Effector CD8-positive, alpha-beta T cell (primary cell): ENCODE measurements at regions not wholly inside any gene's neighbourhood (a gene's known extent, or its start where the extent isn't known, plus 50 kb on each side); places are given as distances from the start of the nearest gene placed in this dataset.

ENCODE experiments used
- DNase-seq: peaks from one replicate; lab custom pipeline; 2025; lab: John Stamatoyannopoulos, UW

DNA sequence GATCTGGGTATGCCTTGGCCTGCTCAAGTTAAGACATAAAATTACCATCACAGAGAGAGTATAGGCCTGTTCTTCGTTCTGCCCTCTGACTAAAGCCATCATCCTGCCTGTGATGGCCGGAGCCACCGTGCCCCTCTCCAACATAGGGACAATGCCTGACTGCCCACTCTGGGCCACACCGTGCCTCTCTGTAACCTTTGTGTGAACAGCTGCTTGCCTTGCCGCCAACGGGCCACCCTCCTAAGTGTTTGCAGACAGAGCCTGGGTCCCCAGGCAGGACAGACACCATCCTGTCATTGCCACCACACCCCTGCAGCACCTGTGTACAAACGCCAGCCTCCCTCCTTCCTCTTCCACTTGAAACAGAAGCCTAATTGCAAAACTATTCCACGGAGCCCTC is 298.7 kb upstream of the TENM3 start:
- DNase-seq: no peak

DNA sequence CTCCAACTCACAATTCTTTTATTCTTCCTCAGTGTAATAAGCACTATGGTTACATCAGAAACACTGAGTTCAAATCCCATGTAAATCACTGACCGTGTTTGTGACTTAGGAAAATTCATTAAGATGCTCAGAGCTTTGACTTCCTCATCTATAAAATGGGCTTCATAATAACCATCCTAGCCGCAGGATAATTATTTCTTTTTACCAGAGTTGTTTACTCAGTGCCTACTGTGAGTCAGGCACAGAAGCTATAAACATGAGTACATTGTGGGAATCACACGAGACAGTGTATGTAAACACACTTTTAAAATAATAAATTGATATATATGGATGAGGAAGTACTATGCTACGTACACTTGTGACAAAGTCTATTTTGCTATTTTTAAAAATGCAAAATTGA is 296.3 kb upstream of the TENM3 start:
- DNase-seq: no peak

GRCh38 chr4:181948839-181949382 is 294.3 kb upstream of the TENM3 start:
- no peak for DNase-seq

DNA sequence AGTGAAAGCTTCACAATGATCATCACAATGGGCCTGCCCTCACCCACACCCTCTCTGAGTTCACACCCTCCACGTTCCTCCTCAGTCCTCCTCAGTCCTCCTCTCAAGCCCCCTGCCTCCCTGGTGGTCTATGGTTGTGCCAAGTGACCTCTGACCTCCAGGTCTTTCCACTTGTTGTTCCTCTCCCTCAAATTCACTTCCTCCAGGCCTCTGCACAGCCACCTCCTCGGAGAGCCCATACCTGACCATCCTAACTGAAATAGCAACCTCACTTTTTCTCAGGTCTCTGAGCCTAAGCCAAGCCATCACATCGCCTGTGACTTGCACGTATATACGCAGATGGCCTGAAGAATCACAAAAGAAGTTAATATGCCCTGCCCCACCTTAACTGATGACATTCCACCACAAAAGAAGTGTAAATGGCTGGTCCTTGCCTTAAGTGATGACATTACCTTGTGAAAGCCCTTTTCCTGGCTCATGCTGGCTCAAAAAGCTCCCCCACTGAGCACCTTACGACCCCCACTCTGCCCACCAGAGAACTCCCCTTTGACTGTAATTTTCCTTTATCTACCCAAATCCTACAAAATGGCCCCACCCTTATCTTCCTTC is 293.4 kb upstream of the TENM3 start:
- no peak for DNase-seq

DNA sequence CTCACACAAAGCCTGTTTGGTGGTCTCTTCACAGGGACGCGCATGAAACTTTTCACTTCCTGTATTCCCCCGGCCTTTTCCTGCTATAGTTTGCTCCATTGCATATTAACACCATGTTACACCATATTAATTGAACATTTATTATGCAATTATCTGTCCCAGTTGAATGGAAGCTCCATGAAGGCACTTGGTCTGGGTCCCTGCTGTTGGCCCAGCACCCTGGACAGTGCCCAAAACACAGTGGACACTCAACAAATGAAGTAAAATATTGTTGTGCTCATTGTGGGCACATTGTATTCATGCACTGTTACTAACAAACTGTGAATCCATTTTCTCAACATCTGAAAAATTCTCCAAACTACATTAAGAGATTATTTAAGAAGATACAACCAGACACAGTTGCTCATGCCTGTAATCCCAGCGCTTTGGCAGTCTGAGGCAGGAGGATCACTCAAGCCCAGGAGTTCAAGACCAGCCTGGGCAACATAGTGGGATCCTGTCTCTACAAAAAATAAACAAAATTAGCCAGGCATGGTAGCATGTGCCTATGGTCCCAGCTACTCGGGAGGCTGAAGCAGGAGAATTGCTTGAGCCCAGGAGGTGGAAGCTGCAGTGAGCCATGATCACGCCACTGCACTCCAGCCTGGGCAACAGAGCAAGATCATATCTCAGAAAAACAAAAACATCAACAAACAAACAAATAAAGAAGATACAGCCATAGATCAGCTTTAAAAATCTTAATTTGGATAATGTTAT is 292.7 kb upstream of the TENM3 start:
- no peak for DNase-seq

DNA sequence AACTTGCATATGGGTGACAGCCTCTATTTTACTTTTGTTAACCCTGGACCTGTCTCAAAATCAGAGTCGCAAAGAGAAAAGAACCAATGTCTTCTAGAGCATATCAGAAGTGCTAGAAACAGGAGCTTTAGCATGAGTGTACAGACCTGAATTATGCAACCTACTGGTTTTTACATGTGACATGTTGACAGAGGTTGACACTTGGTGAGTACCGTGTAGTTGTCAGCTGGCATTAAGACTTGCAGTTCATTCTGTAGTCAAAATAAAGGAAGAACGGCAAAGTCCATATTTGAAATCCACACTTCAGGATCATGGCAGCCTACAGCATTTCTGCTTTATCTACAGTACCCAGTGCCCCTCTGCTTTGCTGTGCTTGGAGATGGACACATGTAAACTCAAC is 291.9 kb upstream of the TENM3 start:
- no peak for DNase-seq

DNA sequence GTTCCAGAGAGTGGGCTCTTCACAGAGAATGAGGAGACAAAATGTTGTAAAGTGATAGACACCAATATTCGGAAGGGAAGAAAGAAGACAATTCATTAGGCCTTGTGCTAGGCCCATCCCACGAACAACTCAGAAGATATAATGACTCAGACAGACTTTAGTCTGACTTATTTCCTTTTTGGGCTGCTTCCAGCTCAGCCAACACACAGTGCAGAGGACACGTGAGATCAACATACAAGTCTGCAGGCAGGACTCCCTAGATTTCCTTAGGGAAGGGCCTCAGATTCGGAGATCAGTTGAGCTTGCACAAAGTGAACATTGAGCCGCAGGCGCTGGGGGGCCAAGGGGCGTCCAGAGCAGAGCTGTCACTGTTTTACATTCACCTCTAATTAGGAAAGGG is 290.7 kb upstream of the TENM3 start:
- no peak for DNase-seq

DNA sequence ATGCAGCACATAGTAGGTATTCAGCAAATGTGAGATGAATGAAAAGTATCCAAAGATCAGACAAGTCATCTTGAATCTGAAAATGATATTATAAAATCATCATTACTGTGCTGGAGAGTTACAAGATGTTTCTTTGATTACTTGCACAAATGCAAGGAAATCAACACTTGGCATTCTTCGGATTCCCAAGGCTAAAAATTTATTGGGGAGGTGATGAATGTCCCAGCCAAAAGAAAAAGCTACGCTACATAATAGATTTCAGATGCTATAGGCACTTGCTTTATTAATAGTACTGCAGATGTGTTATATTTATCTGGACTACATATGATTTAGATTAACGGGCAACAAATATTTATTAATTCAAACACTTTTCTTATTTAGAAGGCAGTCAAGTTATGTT is 286.7 kb upstream of the TENM3 start:
- no peak for DNase-seq

GRCh38 chr4:181957088-181957487 is 286.1 kb upstream of the TENM3 start:
- DNase-seq: no peak

DNA sequence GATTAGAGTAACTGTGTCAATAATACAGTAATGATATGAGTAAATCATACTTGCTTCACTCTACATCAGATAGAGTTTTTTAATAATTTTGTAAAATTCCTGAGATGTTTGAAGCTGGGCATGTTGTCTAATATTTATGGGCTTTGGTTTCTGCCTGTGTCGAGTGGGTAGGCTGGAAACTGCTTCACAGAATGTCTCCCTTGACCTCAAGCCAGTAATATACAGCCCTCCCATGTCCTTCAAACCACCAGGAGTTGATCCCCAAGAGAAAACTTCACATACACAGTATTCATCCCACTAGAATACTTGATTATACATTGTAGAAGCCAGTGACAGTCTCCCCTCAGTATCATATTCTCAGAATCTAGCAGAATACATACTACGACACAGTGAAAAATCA is 284.8 kb upstream of the TENM3 start:
- DNase-seq: no peak

DNA sequence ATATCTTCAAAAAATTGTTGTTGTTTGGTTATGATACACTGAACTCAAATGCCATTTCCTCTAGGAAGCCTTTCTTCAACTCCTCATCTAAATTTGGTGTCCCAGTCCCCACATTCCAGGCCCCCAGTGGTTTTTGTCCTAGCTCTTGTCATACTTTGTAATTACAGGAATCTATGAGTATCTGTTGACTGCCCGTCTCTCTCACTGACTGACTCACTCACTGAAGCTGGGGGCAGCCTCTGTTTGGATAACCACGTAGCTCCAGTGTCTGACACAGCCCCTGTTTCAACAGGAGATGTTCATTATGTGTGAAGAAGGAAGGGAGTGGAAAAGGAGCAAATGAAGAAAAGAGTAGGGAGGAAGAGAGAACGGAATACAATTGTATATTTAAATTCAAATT is 284.1 kb upstream of the TENM3 start:
- no peak for DNase-seq

DNA sequence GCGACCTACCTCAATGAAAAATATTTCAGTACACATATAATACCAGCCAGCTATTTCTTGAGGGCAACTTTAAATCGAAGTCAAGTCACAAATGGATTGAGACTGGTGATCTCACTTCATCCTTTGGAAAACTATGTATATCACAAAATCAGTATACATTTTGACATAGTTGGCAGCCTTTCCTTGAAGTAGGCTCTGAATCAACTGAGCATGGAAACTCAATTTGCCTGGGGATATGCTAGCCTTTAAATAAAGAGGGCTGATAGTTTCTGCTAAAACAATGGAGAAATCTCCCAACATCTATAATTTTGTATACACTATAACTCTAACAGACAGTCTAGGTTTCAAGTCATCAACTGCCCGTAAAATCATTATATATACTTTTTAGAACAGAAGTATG is 282.8 kb upstream of the TENM3 start:
- no peak for DNase-seq

DNA sequence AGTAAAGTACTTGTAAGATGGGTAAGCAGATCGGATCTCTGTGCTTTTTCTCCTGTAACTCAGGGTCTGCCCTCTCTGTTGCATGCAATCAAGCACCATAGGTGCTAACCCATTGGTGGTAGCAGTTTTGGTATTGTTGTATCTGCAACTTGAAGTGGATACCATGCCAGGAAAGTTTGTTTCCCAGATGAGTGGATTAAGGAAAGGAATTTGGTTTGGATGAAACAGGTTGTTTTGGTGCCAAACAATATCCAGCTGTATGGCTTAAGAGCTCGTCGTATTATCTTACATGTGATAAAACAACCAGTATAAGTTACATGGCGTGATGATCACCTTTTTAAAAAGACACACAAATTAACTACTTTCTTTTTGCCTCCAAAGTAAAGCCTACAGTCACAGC is 280.9 kb upstream of the TENM3 start:
- DNase-seq: no peak

GRCh38 chr4:181964731-181965130 is 278.5 kb upstream of the TENM3 start:
- no peak for DNase-seq

- DNase-seq: no peak
Measured at GRCh38 chr4:181966104-181966551, 277.1 kb upstream of the TENM3 start.

- DNase-seq: no peak
Measured at GRCh38 chr4:181967401-181967800, 275.8 kb upstream of the TENM3 start.

- DNase-seq: no peak
Measured at GRCh38 chr4:181968371-181968770, 274.8 kb upstream of the TENM3 start.

DNA sequence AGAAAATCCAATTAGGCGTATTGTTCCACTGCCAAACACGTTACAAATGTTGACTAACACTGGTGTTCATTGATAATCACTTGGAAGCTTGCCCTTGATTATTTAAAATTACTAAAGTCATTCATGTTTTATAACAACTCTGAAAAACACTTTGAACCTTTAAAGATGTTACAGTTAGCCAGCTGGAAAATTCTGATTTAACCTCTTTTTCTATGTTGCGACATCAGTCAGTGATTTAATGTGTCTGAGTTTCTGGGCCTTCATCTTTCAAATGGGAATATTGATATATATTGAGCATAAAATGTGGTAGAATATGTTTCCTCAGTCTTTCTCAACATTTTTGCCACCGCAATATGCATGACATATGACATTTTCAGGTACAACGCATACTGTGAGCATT is 274.1 kb upstream of the TENM3 start:
- no peak for DNase-seq

DNA sequence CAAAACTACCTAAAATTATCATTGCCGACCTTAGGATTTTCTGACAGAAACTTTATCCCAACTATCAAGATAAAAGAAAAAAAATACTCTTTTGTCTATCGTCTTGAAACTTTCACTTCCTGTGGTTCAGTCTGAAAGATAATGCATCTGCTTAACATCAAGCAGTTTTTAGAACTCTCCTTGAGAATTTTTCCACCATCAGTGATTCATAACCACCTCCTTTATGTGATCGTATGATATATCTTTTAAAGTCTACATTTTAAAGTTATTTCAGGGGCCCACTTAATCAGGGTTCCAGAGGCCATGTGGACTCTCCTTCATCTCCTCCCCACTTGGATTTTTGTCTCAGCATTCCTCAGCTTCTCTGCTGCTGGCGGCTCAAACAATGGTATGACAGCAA is 272.8 kb upstream of the TENM3 start:
- no peak for DNase-seq

DNA sequence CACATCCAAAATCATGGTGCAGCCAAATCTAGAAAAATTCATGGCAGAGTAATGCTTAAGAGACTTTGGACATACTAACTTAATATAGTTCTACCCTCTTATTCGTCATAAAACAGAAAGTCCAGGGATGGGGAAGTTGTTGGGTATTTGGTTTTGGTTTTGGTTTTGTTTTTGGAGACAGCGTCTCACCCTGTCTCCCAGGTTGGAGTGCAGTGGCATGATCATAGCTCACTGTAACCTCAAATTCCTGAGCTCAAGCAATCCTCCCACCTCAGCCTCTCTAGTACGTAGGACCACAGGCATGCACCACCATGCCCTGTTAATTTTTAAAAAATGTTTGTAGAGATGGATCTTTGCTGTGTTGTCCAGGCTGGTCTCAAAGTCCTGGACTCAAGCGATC is 271.8 kb upstream of the TENM3 start:
- no peak for DNase-seq

GRCh38 chr4:181971973-181972372 is 271.2 kb upstream of the TENM3 start:
- no peak for DNase-seq

- no peak for DNase-seq
Measured at GRCh38 chr4:181976764-181977163, 266.4 kb upstream of the TENM3 start.

GRCh38 chr4:181982437-181982836 is 260.8 kb upstream of the TENM3 start:
- DNase-seq: no peak

DNA sequence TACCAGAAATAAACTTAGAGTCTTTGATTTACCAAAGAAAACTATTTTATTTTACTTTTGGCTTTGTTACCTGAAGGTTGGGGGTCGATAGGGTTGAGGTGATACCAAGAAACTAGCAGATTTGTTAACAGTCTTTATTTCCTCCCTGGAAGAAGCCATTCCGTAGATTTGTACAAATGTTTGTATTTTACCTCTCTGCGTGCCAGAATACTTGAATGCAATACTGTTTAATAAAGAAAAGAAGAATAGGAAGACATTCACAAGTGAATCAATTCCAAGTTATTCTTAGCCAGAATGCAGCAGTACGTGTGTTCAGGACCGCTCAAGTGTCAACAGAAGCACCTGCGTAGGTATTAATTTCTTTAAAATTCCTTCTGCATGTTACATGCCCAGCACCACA is 260.3 kb upstream of the TENM3 start:
- DNase-seq: no peak
